Parathyroid adenoma (tissue), 2 donors: ENCODE measurements at regions not wholly inside any gene's neighbourhood (a gene's known extent, or its start where the extent isn't known, plus 50 kb on each side); places are given as distances from the start of the nearest gene placed in this dataset.

Experiments
- H2AFZ ChIP-seq: fragments of 300-600 bp; sonication (generic); one replicate; pipeline ENCODE4 v1.7.0; 2017; ENCODE audit warnings: antibody characterized with exemption, mild to moderate bottlenecking
- H3K27ac ChIP-seq: fragments of 300-600 bp; sonication (generic); one replicate; pipeline ENCODE4 v1.7.0; 2017
- H3K27me3 ChIP-seq: fragments of 300-600 bp; sonication (generic); one replicate; pipeline ENCODE4 v1.7.0; 2017; ENCODE audit warnings: low read length; ENCODE audit not compliant: control insufficient read depth, insufficient read depth
- H3K36me3 ChIP-seq: fragments of 300-600 bp; sonication (generic); one replicate; pipeline ENCODE4 v1.7.0; 2017; ENCODE audit warnings: low read length; ENCODE audit not compliant: control insufficient read depth, insufficient read depth
- H3K4me1 ChIP-seq: fragments of 300-600 bp; sonication (generic); one replicate; pipeline ENCODE4 v1.7.0; 2017; ENCODE audit warnings: control low read depth
- H3K4me2 ChIP-seq: fragments of 300-600 bp; sonication (generic); one replicate; pipeline ENCODE4 v1.7.0; 2017; ENCODE audit warnings: low read length
- H3K4me3 ChIP-seq: fragments of 300-600 bp; sonication (generic); one replicate; pipeline ENCODE4 v1.7.0; 2017; ENCODE audit warnings: low read depth, low read length
- H3K79me2 ChIP-seq: fragments of 300-600 bp; sonication (generic); one replicate; pipeline ENCODE4 v1.7.0; 2017; ENCODE audit warnings: control low read depth
- H3K9ac ChIP-seq: fragments of 300-600 bp; sonication (generic); one replicate; pipeline ENCODE4 v1.7.0; 2017; ENCODE audit warnings: mild to moderate bottlenecking
- H3K9me3 ChIP-seq: fragments of 300-600 bp; sonication (generic); one replicate; pipeline ENCODE4 v1.7.0; 2017; ENCODE audit warnings: low read length; ENCODE audit not compliant: control insufficient read depth
- TF ChIP-seq, protein P1 (sequence below): fragments of 300-600 bp; sonication (generic); IDR thresholded peaks from one replicate; pipeline ENCODE4 v1.7.0; 2017; ENCODE audit warnings: antibody characterized with exemption, mild to moderate bottlenecking
- donor health status: primary hyperparathyroidism.

DNA sequence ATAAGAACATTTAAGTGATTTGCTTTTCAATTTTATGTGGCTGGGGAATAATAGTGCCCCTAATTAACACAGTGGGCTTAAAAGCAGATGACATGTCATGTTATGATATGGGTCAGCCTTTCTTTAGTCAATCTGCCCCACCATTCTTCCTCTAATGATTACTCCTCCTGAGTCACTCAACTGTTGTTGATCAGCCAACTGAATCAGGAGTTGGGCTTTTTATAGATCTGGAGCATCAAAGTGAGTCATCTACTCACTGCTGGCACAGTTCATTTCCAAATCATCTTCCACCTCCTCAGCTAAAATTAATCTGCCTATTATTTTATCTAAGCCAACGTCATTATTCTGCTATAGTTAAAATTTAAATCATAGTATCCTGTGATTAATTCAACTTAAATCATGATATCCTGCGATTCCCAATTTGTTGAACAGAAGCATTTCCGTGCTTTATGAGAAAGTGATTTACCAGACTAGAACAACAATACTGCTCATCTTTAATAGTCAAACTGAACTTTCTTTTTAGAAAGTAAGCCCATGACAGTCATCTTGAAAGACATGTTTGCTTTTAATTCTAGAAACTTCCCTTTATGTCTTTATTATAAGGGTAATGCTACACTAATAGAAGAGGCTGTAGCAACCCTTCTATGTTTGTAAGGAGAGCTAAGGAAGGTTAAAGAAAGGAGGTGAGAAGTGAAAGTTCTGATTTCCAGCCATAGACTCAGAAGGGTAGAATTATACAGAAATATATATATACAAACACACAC, 551.4 kb downstream of the TBC1D4 start:
- Histone ChIP-seq H3K79me2 (no peaks in the 10 kb centered on the region), H3K36me3 (no peaks in the 10 kb centered on the region), H3K27ac (no peak overlapping the region), H2AFZ (no peak overlapping the region), H3K9ac (no peak overlapping the region), H3K4me2 (no peak overlapping the region), H3K27me3 (no peaks in the 10 kb centered on the region), H3K9me3 (no peaks in the 10 kb centered on the region), H3K4me1 (no peaks in the 10 kb centered on the region), H3K4me3 (no peak overlapping the region)
- TF ChIP-seq, protein P1, sequence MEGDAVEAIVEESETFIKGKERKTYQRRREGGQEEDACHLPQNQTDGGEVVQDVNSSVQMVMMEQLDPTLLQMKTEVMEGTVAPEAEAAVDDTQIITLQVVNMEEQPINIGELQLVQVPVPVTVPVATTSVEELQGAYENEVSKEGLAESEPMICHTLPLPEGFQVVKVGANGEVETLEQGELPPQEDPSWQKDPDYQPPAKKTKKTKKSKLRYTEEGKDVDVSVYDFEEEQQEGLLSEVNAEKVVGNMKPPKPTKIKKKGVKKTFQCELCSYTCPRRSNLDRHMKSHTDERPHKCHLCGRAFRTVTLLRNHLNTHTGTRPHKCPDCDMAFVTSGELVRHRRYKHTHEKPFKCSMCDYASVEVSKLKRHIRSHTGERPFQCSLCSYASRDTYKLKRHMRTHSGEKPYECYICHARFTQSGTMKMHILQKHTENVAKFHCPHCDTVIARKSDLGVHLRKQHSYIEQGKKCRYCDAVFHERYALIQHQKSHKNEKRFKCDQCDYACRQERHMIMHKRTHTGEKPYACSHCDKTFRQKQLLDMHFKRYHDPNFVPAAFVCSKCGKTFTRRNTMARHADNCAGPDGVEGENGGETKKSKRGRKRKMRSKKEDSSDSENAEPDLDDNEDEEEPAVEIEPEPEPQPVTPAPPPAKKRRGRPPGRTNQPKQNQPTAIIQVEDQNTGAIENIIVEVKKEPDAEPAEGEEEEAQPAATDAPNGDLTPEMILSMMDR, result no peak

DNA sequence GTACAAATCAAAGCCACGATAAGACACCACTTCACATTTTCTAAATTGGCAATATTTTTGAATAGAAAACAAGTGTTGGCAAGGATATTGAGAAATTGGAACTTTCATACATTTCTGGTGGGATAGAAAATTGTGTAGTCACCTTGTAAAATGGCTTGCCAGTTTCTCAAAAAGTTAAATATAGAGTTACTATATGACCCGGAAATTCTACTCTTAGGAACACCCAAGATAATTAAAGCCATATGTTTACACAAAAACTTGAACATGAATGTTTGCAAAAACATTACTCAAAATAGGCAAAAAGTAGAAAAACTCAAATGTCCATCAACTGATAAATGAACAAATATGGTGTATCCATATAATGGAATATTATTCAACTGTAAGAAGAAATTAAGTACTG, 552.5 kb downstream of the TBC1D4 start:
- H3K9ac ChIP-seq, result no peak overlapping the region
- H3K79me2 ChIP-seq, result no peaks in the 10 kb centered on the region
- H3K4me3 ChIP-seq, result no peak overlapping the region
- no peaks in the 10 kb centered on the region for H3K36me3 ChIP-seq
- no peak overlapping the region for H3K27ac ChIP-seq
- H2AFZ ChIP-seq, result no peak overlapping the region
- H3K27me3 ChIP-seq, result no peaks in the 10 kb centered on the region
- no peaks in the 10 kb centered on the region for H3K4me1 ChIP-seq
- H3K4me2 ChIP-seq, result no peak overlapping the region
- no peaks in the 10 kb centered on the region for H3K9me3 ChIP-seq
- TF ChIP-seq, protein P1, result no peak

DNA sequence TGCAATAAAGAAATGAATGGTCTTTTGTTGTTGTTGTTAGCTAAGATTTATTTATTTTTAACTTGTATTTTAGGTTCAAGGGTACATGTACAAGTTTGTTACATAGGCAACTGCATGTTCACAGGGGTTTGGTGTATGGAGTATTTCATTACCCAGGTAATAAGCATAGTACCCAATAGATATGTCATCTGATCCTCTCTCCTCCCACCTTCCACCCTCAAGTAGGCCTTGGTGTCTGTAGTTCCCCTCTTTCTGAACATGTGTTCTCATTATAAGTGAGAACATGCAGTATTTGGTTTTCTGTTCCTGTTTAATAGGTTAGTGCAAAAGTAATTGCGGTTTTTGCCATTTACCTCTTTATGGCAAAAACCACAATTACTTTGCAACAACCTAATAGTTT, 554.1 kb downstream of the TBC1D4 start:
- no peak overlapping the region for H3K27ac ChIP-seq
- no peak overlapping the region for H3K4me2 ChIP-seq
- no peaks in the 10 kb centered on the region for H3K4me1 ChIP-seq
- no peaks in the 10 kb centered on the region for H3K9me3 ChIP-seq
- H3K79me2 ChIP-seq, result no peaks in the 10 kb centered on the region
- H3K27me3 ChIP-seq, result no peaks in the 10 kb centered on the region
- TF ChIP-seq, protein P1, result no peak
- no peak overlapping the region for H3K4me3 ChIP-seq
- no peak overlapping the region for H2AFZ ChIP-seq
- H3K36me3 ChIP-seq, result no peaks in the 10 kb centered on the region
- no peak overlapping the region for H3K9ac ChIP-seq

DNA sequence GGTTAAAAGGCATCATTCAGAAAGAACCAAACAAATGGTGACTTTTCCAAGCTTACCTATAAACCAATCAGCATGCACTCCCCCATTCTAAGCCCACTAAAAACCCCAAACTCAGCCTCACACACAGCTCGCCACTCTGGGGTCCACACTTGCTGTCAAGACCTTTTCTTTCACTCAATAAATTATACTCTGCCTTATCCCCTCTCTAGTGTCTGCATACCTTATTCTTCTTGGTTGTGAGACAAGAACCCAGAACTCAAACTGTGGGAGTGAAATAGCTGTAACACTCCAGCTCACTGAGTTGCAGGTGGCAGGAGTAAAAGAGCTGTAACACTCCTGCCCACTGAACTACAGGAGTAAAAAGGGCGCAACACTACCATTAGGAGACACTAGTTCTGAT, 559.0 kb downstream of the TBC1D4 start:
- no peaks in the 10 kb centered on the region for H3K9me3 ChIP-seq
- H3K27ac ChIP-seq, result no peak overlapping the region
- H3K36me3 ChIP-seq, result no peaks in the 10 kb centered on the region
- no peak overlapping the region for H3K4me3 ChIP-seq
- no peaks in the 10 kb centered on the region for H3K4me1 ChIP-seq
- TF ChIP-seq, protein P1, result no peak
- no peak overlapping the region for H3K4me2 ChIP-seq
- H3K9ac ChIP-seq, result no peak overlapping the region
- no peak overlapping the region for H2AFZ ChIP-seq
- H3K27me3 ChIP-seq, result no peaks in the 10 kb centered on the region
- H3K79me2 ChIP-seq, result no peaks in the 10 kb centered on the region

DNA sequence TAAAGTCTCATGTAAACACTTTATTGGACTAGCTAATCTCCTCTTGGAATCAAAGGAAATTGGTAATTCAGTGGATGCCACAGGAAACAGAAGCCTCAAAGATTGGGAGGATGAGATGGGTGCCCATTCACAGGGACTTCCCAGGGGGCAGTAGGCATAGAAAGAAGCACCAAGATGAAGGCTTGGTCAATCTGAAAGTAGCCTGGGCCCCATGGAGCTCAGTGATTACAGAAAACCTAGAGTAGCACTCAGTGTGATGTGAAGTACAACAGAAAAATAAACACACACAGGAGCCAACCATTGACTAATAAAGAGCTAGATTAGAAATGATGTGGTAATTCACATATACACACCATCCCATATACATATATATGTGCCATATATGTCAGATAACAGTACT, 560.6 kb downstream of the TBC1D4 start:
- H3K79me2 ChIP-seq, result no peaks in the 10 kb centered on the region
- no peak overlapping the region for H3K9ac ChIP-seq
- H3K4me3 ChIP-seq, result no peak overlapping the region
- no peaks in the 10 kb centered on the region for H3K36me3 ChIP-seq
- H2AFZ ChIP-seq, result no peak overlapping the region
- TF ChIP-seq, protein P1, result no peak
- H3K27ac ChIP-seq, result no peak overlapping the region
- no peak overlapping the region for H3K4me2 ChIP-seq
- H3K27me3 ChIP-seq, result no peaks in the 10 kb centered on the region
- H3K9me3 ChIP-seq, result no peaks in the 10 kb centered on the region
- no peaks in the 10 kb centered on the region for H3K4me1 ChIP-seq
